ENCODE measurements at regions not wholly inside any gene's neighbourhood (a gene's known extent, or its start where the extent isn't known, plus 50 kb on each side); places are given as distances from the start of the nearest gene placed in this dataset.

GRCh38 chr4:89489338-89489771 lies 181.8 kb upstream of the GPRIN3 start:
- TF ChIP-seq, protein P1, sequence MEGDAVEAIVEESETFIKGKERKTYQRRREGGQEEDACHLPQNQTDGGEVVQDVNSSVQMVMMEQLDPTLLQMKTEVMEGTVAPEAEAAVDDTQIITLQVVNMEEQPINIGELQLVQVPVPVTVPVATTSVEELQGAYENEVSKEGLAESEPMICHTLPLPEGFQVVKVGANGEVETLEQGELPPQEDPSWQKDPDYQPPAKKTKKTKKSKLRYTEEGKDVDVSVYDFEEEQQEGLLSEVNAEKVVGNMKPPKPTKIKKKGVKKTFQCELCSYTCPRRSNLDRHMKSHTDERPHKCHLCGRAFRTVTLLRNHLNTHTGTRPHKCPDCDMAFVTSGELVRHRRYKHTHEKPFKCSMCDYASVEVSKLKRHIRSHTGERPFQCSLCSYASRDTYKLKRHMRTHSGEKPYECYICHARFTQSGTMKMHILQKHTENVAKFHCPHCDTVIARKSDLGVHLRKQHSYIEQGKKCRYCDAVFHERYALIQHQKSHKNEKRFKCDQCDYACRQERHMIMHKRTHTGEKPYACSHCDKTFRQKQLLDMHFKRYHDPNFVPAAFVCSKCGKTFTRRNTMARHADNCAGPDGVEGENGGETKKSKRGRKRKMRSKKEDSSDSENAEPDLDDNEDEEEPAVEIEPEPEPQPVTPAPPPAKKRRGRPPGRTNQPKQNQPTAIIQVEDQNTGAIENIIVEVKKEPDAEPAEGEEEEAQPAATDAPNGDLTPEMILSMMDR (conservative IDR thresholded peaks at IDR 0.05): no peak
- Histone ChIP-seq H2BK5ac (ENCODE audit: insufficient read length, low read length) (no peak overlapping the region), H2BK12ac (ENCODE audit: insufficient read length, low read depth, low read length) (no peak overlapping the region), H3K23me2 (ENCODE audit: insufficient read length, low read depth, low read length, poor library complexity, severe bottlenecking) (no peaks in the 10 kb centered on the region), H3K9me3 (ENCODE audit: control insufficient read depth, low read depth, low read length) (no peaks in the 10 kb centered on the region), H3K27ac (ENCODE audit: insufficient read length, low read depth, low read length) (no peak overlapping the region), H3K4ac (ENCODE audit: low read depth, low read length) (no peak overlapping the region), H2AFZ (ENCODE audit: low read length) (peak overlapping the region; percentile 65), H3K79me2 (ENCODE audit: insufficient read depth, low read length) (no peaks in the 10 kb centered on the region), H2BK120ac (ENCODE audit: low read depth, low read length, poor library complexity, severe bottlenecking) (no peak overlapping the region), H3K4me2 (ENCODE audit: insufficient read depth, insufficient read length, low read length) (no peak overlapping the region), H3T11ph (ENCODE audit: low read length) (no peak overlapping the region), H3K9ac (ENCODE audit: extremely low read depth, insufficient read length, low read length) (no peak overlapping the region), H3K79me1 (ENCODE audit: insufficient read depth, low read depth, low read length, poor library complexity, severe bottlenecking) (no peaks in the 10 kb centered on the region), H3K56ac (ENCODE audit: insufficient read length, low read depth, low read length) (no peak overlapping the region), H4K91ac (ENCODE audit: insufficient read length, low read depth, low read length) (no peak overlapping the region), H4K8ac (replicated peaks; ENCODE audit: insufficient read length, low read depth, low read length) (no peak overlapping the region), H3K18ac (ENCODE audit: insufficient read length, low read depth, low read length) (no peak overlapping the region), H4K20me1 (ENCODE audit: control insufficient read depth, insufficient read depth, insufficient read length) (no peaks in the 10 kb centered on the region), H3K23ac (ENCODE audit: insufficient read length, low read depth, low read length) (no peak overlapping the region), H3K14ac (ENCODE audit: insufficient read depth, low read length) (no peak overlapping the region), H4K5ac (ENCODE audit: insufficient read length, low read depth, low read length) (no peak overlapping the region), H2BK20ac (ENCODE audit: low read depth, low read length, poor library complexity, severe bottlenecking) (no peak overlapping the region), H3K4me1 (ENCODE audit: insufficient read depth, low read length) (peaks cover 3% of the 10 kb centered on the region; the same call in 1 of the 2 replicates), H2BK15ac (ENCODE audit: low read depth, low read length) (no peak overlapping the region), H3K27me3 (ENCODE audit: insufficient read depth, low read length) (no peaks in the 10 kb centered on the region), H2AK5ac (ENCODE audit: insufficient read length, low read length) (no peak overlapping the region)
- Mint-ChIP-seq H3K9me3 (no peaks in the 10 kb centered on the region; a peak in 1 of 5 replicates), H3K27me3 (ENCODE audit: low read depth) (no peaks in the 10 kb centered on the region), H3K4me3 (0 out of 5 replicates have a peak overlapping the region, but pooled peaks of 1 of the 2 experiments have one; percentile 5), H3K4me1 (peaks cover 27 to 29% of the 10 kb centered on the region in 2 experiments), H3K27ac (peak overlapping the region in 2 of 3 experiments; percentile 38 to 43; a peak in 2 of 7 replicates), H3K36me3 (ENCODE audit: insufficient read depth in 1 of 3, low read depth in 3 of 3) (peaks cover 2 to 4% (median 3%) of the 10 kb centered on the region in 3 experiments; a peak in 3 of 7 replicates)
- peak; percentile 67 for DNase-seq
- WGBS (ENCODE audit: extremely low coverage, insufficient read length, low lambda C conversion rate): no CpG with 5 or more reads among the region's 13 CpGs

All from H9 (cell line).